Stomach (tissue), 8 donors: ENCODE measurements at regions not wholly inside any gene's neighbourhood (a gene's known extent, or its start where the extent isn't known, plus 50 kb on each side); places are given as distances from the start of the nearest gene placed in this dataset.

Experiments used
- DNase-seq, 2 donors: peaks; one replicate each; pipeline versions ENCODE4 v3.0.0 to v3.0.0-alpha.2; 2013 to 2019
- H3K27ac ChIP-seq, 5 donors: fragments of 200-600 bp in 4 of 5; sonication (generic) in 4 of 5; one replicate each; pipeline ENCODE4 v1.5.1; 2013 to 2019; ENCODE audit warnings: mild to moderate bottlenecking in 1 of 5, moderate library complexity in 1 of 5
- H3K27me3 ChIP-seq, 3 donors: fragments of 200-600 bp; sonication (generic); one replicate each; pipeline ENCODE4 v1.5.1; 2017 to 2019; ENCODE audit warnings: mixed run types in 1 of 3
- H3K36me3 ChIP-seq, 4 donors: fragments of 200-600 bp; sonication (generic); 1 replicate in 3 of 4; 2 replicates in 1 of 4; pipeline ENCODE4 v1.5.1; 2016 to 2019
- H3K4me1 ChIP-seq, 4 donors: fragments of 200-600 bp; sonication (generic); one replicate each; pipeline ENCODE4 v1.5.1; 2016 to 2019
- H3K4me3 ChIP-seq, 4 donors: fragments of 200-600 bp; sonication (generic) in 3 of 4; one replicate each; pipeline ENCODE4 v1.5.1; 2016 to 2019; ENCODE audit warnings: mild to moderate bottlenecking in 1 of 4
- H3K9me3 ChIP-seq, 4 donors: fragments of 200-600 bp; sonication (generic); one replicate each; pipeline ENCODE4 v1.5.1; 2016 to 2019
- CTCF ChIP-seq, 7 experiments: fragments of 450-650 bp in 4 of 7; fragments of 200-600 bp in 3 of 7; sonication (generic) in 3 of 7; IDR thresholded peaks; one replicate each; pipeline ENCODE4 v1.5.1; 2016 to 2019; ENCODE audit warnings: antibody characterized with exemption in 7 of 7, control low read depth in 2 of 7, mild to moderate bottlenecking in 1 of 7
- EP300 ChIP-seq: sonication (generic); formaldehyde crosslinking; IDR thresholded peaks from one replicate; pipeline ENCODE4 v1.6.1; 2017; ENCODE audit warnings: antibody characterized with exemption
- POLR2A ChIP-seq, 4 donors: fragments of 450-650 bp; IDR thresholded peaks; one replicate each; pipeline ENCODE4 v1.6.1; 2016; ENCODE audit warnings: antibody characterized with exemption in 4 of 4, control low read depth in 2 of 4, mild to moderate bottlenecking in 1 of 4, moderate library complexity in 1 of 4
- POLR2AphosphoS5 ChIP-seq, 3 donors: sonication (generic); formaldehyde crosslinking; IDR thresholded peaks; one replicate each; pipeline ENCODE4 v1.6.1; 2016; ENCODE audit warnings: antibody characterized with exemption in 3 of 3
- WGBS, 5 donors: extraction: QIAGEN DNeasy Blood & Tissue Kit in 3 of 5; methylation state at CpG; one replicate each; pipeline versions ENCODE4 v1.1.5 to v1.1.7; 2013 to 2018; 5-methylcytosine and 5-hydroxymethylcytosine counted together
- intact Hi-C: fragments of 100-400 bp; cut with DNase I; formaldehyde crosslinking; loops from one replicate; pipeline ENCODE4 v1.15.1; 2023; ENCODE audit warnings: low total_unique reads
- donor health status: healthy with polysubstance abuse.
- donor health status: Bipolar disorder and iron deficiency.
- donor health status: healthy.

- no peak for TF ChIP-seq CTCF (IDR thresholded peaks at IDR 0.05)
- no peak for TF ChIP-seq EP300
- no peak for TF ChIP-seq POLR2A (IDR thresholded peaks at IDR 0.05)
- TF ChIP-seq POLR2AphosphoS5 (IDR thresholded peaks at IDR 0.05), result no peak
- Histone ChIP-seq H3K4me3 (no peak overlapping the region), H3K9me3 (peaks cover 4 to 17% (median 15%) of the 10 kb centered on the region in 4 donors), H3K36me3 (no peaks in the 10 kb centered on the region), H3K27ac (no peak overlapping the region), H3K27me3 (peaks cover 0 to 19% (median under 1%) of the 10 kb centered on the region in 3 donors), H3K4me1 (no peaks in the 10 kb centered on the region)
- DNase-seq, result no peak
- 79 to 86% (median 82%) methylated on average over 6 of the region's 6 CpGs for WGBS, 5 donors
- intact Hi-C loops, result no loop called here
These were observed 119.9 kb downstream of the SYF2 start for GRCh38 chr1:25112400-25112799.

- peaks cover 4 to 11% (median 10%) of the 10 kb centered on the region in 4 donors for H3K9me3 ChIP-seq
- intact Hi-C loops, result no loop called here
- no peak overlapping the region for H3K27ac ChIP-seq
- TF ChIP-seq POLR2A (IDR thresholded peaks at IDR 0.05) (no peak), CTCF (IDR thresholded peaks at IDR 0.05) (no peak), EP300 (no peak), POLR2AphosphoS5 (IDR thresholded peaks at IDR 0.05) (no peak)
- H3K27me3 ChIP-seq, result peaks cover 0 to 26% (median 7%) of the 10 kb centered on the region in 3 donors
- no peaks in the 10 kb centered on the region for H3K36me3 ChIP-seq
- DNase-seq, result no peak
- WGBS, 5 donors, result 51 to 73% (median 66%) methylated on average over 4 to 7 of the region's 7 CpGs
- H3K4me1 ChIP-seq, result no peaks in the 10 kb centered on the region
- H3K4me3 ChIP-seq, result no peak overlapping the region
These were observed 120.6 kb downstream of the SYF2 start for GRCh38 chr1:25111706-25112105.

GRCh38 chr1:25110485-25110884 lies 121.8 kb downstream of the SYF2 start:
- Histone ChIP-seq H3K4me3 (no peak overlapping the region), H3K27ac (no peak overlapping the region), H3K36me3 (no peaks in the 10 kb centered on the region), H3K9me3 (peaks cover 4 to 11% (median 9%) of the 10 kb centered on the region in 4 donors), H3K27me3 (peaks cover 0 to 35% (median 13%) of the 10 kb centered on the region in 3 donors), H3K4me1 (no peaks in the 10 kb centered on the region)
- intact Hi-C loops, result no loop called here
- TF ChIP-seq POLR2AphosphoS5 (IDR thresholded peaks at IDR 0.05), result no peak
- TF ChIP-seq CTCF (IDR thresholded peaks at IDR 0.05), result no peak
- no peak for DNase-seq
- WGBS, 5 donors, result 89 to 94% (median 93%) methylated on average over 7 of the region's 7 CpGs

- Histone ChIP-seq H3K4me3 (no peak overlapping the region), H3K27me3 (peaks cover 0 to 39% (median 13%) of the 10 kb centered on the region in 3 donors), H3K27ac (no peak overlapping the region), H3K4me1 (no peaks in the 10 kb centered on the region), H3K36me3 (no peaks in the 10 kb centered on the region), H3K9me3 (peaks cover 4 to 11% (median 9%) of the 10 kb centered on the region in 4 donors)
- intact Hi-C loops, result no loop called here
- WGBS, 5 donors, result 88 to 97% (median 91%) methylated on average over 5 of the region's 5 CpGs
- TF ChIP-seq CTCF (IDR thresholded peaks at IDR 0.05) (no peak), POLR2A (IDR thresholded peaks at IDR 0.05) (no peak), EP300 (no peak), POLR2AphosphoS5 (IDR thresholded peaks at IDR 0.05) (no peak)
- DNase-seq, result no peak
These were observed 122.3 kb downstream of the SYF2 start for GRCh38 chr1:25110036-25110435.
